NCI-H1092 (cell line): ENCODE measurements at regions not wholly inside any gene's neighbourhood (a gene's known extent, or its start where the extent isn't known, plus 50 kb on each side); places are given as distances from the start of the nearest gene placed in this dataset.
"Not testable (repeated sequence)": the region's sequence is repeated elsewhere in the genome, so short reads cannot be mapped to it uniquely, and the experiment has no call there.

ENCODE experiments used
- DNase-seq: peaks from one replicate; lab custom pipeline; 2025; lab: John Stamatoyannopoulos, UW

DNA sequence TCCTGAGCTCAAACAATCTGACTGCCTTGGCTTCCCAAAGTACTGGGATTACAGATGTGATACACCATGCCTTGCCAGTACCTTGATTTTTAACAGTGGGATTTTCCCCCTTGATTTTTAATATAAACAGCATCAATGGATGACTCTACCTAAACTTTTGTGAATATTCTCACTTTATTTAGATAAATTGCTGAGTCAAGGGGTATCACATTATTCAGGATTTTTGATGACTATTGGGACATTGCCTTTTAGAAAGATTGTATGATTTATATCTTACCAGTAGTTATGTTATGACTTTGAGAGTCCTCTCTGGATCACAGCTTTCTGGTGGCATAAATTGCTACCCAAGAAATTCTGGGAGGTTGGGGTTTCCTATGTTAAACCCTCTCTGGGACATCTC, 112.5 kb upstream of the SPAG17 start:
- no peak for DNase-seq

DNA sequence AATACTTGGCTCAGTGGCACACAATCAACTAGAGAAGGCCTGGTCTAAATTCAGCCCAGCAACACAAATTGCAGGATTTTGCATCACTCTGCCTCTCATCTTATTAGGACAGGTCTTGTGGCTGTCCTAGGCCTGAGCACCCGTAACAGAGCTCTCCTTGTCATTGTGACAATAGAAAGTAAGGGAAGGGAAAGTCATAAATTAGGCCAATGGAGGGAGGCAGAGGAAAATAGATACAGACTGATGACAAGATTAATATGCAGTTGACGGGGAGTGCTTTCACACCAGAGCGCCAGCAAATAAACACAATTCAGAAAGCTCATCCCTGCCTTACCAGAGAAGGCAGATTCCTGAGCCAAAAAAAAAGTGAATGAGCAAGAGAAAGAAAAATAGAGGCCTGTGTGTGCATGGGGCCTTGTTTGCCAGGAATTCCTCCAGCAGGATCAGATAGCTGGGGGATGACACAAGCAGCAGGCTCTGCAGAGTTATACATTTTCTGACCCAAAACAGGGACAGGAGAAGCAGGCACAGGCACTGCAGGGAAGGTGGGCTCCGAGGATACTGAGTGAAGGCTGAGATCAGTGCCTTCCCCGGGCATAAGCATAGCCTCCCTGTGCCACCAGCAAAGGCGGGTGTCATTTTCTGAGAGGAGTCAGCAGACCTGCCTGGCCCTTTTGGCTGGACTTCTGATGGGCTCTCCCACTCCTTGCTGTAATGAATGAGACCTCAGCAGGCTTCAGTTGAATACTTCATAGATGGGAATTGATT, 110.0 kb upstream of the SPAG17 start:
- no peak for DNase-seq

DNA sequence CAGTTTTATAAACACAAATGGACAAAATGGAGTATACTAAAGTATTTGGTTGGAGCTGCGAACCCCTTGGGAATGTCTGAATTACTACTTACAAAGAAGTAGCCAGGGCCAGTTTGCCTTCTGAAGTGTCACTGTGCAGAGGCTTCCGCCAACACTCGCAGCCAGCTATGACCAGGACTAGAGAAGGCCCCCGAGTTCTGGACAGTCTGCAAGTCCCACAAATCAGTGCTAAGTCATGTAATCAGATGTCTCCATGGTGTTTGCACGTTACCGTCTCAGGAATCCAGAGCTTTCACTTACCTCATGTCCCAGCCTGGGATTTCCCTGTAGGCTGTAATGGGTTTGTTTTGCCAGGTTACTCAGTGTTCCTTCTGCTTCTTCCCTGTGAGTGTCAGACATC, 106.6 kb upstream of the SPAG17 start:
- DNase-seq = no peak

DNA sequence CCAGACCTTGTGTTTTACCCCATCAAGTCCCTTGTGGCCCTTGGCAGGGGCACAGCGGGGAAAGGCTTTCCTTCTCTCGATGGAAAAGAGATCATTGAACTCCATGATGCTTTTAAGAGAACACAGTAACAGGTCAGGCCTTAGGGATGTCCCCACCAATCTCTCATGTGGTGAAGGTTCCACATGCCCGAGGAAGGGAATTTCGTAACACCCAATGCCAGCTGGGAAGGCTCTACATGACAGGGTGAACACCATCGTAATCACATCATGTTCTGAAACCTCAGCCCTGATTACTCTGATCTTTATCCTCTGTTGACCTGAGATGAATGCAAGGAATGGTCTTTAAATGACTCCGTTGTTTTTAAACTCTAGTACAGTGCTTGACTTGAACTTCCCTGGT, 105.5 kb upstream of the SPAG17 start:
- no peak for DNase-seq

DNA sequence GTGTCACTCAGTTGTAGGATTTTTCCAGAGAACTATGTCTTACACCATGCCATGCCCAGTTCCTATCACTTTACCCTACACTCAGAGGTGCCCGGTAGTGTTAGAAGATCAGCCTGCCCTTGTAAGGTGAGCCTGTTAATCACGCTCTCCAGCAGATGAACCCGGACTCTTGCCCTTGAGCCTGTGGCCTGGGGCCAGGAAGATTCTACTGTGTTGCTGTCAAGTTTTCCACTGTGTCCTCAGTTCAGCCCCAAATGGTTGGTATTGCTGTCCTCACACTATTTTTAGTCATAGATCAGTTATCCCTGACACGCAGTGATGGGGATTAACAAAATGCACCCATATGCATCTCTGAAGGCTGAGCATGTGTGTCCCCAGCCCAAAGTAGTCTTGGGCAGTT, 105.0 kb upstream of the SPAG17 start:
- no peak for DNase-seq

DNA sequence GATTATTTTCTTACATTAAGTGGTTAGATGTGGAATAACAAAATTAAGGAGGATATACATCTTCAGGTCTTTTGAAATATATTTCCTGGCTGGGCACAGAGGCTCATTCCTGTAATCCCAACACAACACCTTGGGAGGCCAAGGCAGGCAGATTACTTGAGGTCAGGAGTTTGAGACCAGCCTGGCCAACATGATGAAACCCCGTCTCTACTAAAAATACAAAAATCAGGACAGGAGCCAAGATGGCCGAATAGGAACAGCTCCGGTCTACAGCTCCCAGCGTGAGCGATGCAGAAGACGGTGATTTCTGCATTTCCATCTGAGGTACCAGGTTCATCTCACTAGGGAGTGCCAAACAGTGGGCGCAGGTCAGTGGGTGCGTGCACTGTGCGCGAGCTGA, 95.6 kb upstream of the SPAG17 start:
- DNase-seq = not testable (repeated sequence)

DNA sequence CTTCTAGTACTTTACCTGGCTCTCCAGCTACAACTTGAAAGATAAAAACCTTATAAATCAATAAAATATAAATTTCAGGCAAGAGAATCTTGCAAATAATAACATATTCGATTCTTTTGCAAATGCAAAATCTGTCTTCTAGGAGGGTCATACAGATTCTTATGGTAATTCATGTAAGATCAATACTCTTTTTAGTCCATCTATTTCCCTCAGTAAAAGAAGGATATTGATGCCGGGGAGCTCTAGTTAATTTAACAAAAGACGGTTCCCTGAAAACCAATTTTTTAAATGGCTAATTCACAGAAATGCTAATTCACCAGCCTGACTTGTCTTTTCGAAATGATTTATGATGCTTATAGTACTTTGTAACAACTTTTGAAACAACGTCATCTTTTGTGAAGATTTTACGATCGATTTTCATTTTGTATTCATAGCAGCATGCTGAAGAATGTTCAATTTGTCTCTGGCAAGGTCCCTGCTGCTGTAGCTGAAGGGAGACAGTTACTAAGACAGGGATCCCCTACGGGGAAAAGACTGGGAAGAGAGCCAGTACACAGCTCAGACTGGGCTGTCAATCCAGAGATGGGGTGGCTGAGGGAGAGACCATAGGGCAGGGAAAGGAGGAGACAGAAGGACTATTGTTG, 90.6 kb upstream of the SPAG17 start:
- DNase-seq = no peak

DNA sequence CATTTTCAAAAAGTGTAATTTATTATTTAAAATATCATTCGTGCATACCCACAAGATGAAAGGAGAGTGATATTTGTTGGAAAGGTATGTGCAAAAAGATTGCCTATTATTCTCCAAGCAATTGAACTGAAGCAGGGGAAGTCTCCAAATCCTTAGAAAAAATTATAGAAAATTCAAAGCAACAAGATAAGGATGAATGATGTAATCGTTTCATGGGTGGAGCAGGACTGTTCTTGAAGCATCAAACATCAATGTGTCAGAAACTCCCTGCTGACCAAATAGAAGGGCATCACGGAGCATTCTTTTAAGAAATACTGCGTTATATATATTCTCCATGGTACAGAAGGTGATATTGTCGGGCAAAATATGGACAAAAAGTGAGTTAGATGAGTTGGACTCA, 87.9 kb upstream of the SPAG17 start:
- no peak for DNase-seq

DNA sequence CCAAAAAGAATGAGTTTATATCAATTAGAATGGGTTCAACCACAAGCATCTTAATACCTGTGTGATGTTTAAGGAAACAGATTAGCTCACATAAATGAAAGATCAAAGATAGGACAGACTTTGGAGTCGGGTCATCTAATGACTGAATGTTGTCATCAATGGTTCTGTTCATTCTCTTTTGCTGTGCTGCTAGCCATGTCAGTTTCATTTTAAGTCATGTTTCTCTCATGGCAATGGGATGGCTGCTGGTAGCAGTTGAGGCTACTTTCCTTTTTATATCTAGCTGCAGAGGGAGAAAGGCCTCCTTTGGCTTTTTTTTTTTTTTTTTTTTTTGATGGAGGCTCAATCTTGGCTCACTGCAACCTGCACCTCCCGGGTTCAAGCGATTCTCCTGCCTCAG, 86.9 kb upstream of the SPAG17 start:
- no peak for DNase-seq

DNA sequence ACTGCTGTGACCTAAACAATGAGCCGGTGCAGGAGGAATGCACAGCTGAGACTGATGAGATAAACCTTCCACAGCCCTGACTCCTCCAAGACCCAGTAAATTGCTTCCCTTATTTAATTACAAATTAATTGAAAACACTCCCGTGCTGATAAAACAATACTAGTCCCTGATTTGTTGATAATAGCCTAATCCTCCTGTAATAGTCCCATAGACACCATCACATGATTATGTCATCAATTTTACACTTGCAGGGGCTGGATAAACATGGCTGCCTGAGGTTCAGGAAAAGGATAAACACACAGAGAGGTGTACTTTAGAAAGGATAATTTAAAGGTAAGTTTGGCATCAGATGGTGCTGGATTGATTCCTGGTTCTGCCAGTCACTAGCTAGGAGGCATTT, 84.6 kb upstream of the SPAG17 start:
- no peak for DNase-seq

DNA sequence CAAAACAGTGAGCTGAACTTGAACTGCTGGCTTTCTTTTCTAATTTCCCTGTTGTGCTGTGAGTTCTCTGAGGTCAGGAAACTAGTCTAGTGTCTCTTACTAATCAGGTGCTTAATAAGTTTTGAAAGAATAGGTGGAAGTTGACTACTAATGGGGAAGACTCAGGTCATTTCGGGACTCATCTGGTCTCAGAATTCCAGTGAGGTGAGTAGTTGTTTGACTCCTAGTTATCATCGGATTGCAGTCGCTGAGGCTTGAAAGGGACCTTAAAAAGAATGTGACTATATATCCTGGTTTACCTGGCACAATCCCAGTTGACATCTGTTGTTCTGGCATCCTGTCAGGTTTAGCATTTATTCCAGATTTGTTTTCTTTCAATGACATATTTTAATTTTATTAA, 81.4 kb upstream of the SPAG17 start:
- no peak for DNase-seq

DNA sequence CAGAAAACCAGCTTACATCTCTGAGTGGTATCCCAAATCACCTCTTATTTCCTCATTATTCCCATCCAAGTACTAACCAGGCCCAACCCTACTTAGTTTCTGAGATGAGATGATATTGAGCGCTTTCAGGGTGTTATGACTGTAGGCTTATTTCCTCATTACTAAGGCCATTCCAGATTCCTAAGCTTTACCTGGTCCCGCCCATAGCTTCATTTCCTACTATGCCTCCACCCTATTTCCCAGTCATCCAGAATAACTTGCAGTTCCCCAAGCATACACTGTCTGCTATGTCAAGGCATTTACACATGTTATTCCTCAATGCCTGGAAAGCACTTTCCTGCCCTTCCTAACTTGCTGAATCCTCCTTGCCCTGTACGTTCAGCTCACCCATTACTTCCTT, 79.3 kb upstream of the SPAG17 start:
- no peak for DNase-seq

DNA sequence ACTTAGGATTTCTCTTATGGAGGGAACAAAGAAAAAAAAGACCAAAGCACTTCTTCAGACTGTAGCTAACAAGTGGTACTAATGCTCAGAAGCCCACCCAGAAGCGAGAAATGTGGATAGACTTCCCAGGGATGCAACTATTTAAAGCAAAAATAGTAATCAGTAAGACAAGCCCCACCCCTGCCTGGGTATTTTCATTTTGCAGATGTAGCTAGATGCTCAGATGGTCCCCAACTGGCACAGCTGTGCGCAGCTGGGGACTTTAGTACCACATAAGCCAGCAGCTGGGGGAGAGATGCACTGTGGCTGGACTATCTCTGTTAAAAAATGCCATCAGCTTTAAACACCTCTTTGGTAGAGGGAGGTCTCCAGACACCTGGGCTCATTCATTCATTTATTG, 77.8 kb upstream of the SPAG17 start:
- DNase-seq = no peak

DNA sequence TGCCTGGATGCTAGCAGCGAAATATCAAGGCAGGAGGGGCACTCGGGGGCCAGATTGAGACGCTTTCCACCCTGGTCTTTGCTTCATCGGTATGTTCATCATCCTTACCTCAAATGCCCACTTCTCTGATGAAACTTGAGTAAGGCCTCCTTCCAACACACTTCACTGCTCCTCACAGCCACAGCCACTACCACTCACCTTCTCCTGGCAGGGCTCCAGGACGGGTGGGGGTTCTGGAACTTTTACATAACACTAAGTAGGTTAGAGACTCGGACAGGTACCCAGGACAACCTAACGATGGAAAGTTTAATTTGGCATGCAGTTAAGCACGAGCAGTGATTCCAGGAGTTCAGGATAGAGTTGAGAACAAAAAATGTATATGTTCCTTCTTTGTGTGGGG, 73.9 kb upstream of the SPAG17 start:
- no peak for DNase-seq

DNA sequence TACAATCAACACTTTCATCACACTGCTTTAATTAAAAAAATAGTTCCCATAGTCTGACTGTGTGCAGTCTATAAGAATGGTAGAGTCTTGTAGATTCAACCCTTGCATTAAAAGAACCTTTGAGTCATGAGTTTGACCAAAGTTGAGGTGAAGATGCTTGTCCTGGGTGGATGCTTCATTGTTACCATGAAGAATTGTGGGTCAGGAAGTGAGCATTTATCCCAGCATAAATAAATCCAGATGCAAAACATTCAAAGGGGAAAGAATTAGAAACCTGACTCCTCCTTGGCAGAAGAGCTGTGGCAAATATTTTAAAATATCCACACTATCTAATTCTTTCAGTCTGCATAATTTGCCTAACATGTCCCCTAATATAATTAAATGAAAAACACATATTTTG, 72.9 kb upstream of the SPAG17 start:
- no peak for DNase-seq

DNA sequence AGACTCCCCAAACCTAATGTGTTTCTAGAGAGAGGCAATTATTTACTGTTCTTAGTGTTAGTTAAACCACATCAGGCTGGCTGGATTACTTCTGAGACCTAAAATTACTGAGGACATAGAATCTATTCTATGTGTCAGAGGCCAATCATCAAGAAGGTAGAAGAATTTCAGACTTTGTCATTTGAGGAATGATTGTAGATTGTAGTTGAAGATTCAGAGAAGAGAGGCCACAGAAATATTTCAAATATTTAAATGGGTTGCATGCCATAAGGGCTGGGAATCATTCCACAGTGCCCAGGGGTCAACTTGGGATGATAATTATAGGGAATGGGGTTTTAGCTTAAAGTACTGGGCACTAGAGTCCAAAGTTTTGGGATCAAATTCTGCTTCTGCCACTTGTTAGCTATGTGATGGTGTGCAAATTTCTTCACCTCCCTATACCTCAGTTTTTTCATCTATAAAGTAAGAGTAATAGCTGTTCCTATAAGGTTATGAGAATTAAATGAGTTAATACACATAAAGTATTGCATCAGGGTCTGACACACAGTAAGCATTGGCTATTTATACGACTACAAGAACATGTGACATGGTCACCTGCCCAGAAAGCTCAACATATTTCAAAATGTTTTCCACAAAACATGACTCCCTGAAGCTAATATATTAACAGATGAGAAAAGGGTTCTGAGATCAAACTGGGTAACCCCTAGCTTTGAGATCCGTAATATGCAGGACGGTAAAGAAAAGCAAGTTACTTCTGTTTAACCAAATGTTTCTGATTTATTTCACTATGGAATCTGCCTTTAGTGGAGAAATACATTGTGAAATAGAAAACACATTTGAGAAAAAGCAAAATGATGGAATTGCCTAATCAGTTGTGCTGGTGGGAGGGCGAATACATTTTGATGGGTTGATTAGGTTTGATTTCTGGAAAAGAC, 69.7 kb upstream of the SPAG17 start:
- no peak for DNase-seq

DNA sequence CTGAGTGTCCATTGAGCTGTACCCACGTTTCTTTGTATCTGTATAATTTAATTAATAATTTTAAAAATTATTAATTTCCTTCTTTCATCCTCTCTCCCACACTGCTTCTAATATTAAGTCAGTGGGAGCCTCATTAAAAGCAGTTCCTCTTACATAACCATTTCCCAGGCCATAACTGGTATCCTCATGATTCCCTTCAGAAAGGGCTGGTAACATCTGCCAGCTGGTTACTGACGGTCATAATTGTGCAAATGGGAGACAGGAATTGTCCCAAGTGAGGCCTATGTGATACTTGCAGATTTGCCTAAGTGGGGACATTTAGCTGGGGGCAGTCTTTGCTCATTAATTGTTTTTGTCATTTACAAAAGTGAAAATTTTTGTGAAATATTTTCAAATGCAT, 69.0 kb upstream of the SPAG17 start:
- no peak for DNase-seq

DNA sequence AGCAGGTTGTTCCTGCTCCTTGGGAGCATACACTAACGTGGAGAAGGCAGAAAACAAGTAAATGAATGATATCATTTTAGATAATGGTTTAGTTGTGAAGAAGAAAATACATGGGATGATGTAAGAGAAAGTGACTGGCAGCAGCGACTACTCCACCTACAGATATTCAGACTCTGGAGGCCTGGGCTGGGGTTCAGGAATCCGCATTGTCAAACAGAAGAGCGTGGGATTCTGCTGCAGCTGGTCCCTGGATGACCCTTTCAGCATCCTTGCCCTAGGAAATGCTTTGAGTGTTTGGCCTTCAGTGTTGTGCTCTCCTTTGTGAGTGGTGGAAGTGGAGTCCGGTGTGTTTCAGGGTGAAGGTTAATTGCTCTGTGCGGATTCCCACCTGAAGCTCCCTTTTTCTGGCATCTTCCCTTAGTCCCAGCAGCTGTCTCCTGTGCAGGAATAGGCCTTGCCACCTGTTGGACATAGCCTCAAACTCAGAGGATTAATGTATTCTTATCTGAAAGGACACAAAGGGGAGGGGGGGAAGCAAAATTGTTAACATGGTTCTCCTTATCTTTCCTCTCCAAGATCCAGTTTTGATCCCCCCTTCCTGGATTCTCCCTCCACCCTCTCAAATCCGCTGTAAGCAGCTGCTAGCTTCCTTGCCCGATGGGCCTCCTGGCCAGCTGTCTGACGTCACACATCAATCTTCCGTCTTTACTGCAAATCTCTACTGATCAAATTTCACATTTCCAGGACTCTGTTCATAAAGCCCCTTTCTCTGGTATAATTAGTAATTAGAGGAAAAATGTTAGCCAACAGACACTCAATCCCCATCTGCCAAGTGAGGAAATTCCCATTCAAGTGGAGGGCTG, 68.3 kb upstream of the SPAG17 start:
- no peak for DNase-seq

DNA sequence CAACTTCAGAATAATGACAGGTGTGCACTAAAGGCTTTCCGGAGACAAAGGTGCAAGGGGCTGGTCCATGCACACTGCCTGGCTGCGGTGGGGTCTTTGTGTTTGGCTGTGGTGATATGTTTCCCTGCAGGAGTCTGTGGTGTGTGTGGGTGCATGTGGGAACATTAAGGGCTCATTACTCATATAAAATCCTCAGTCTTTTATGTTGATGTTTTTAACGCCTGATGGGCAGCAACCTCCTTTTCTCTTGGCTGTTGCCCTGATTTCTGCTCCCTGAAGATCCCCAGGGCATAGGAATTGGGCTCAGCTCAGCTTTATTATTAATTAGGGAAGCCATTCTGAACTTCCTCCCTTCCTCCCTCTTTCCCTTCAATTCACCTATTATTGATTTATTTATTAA, 67.6 kb upstream of the SPAG17 start:
- no peak for DNase-seq

DNA sequence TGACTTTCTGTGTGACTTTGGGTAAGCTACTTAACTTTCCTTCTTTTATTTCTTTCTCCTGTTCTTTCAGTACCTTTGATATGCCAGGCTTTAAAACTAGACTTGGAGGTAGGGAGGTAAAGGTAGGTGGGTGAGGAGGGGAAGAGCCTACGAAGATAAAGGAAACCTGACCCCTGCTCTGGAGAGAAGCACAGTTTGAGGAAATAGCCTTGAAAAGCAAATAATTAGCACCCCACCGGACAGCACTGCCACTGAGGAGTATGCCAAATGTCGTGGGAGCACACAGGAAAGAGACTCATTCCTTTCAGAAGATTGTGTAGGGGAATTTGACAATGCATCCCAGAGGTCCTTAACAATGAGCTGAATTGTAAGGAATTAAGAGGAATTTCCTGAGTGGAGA, 65.2 kb upstream of the SPAG17 start:
- no peak for DNase-seq

DNA sequence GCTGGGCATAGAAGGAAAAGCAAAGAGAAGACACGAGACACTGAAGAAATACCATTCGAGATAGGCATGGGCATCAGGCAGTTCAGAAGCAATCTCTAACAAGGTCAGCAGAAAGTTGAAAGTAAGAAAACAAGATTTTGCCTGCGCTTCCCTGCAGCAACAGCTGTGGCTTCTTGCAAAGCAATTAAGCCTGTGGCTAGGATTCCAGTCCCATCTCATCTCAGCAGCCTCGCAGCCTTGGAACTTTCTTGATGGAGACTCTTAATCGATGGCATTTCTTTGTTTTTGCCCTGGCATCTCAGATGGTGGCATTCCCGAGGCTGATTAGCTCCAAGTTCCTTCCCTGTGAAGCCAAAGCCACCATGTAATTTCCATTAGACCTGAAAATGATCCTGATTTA, 64.6 kb upstream of the SPAG17 start:
- no peak for DNase-seq

DNA sequence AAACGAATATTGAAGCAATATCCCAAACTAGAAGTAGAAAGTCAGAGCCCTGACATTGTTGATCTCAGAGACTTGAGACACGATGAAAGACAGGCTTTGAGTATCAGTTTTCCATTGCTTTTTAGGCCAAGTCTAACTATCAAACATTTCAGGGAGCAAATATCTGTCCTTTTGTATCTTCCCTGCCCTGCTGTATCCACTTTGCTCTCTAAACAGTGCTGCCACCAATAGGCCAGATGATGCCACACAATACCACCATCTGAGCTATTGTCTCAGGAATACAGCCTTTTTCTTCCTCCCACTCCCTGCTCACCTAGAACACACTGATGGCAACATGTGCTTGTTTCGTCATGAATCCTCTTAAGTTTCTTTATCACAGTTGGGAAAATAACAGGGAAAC, 62.6 kb upstream of the SPAG17 start:
- DNase-seq = no peak
